Activated CD4-positive, CD25-positive, alpha-beta regulatory T cell treated with anti-CD3 and anti-CD28 coated beads, Interleukin-2, amount 50 U/mL, for 24 hours (primary cell): ENCODE measurements at regions not wholly inside any gene's neighbourhood (a gene's known extent, or its start where the extent isn't known, plus 50 kb on each side); places are given as distances from the start of the nearest gene placed in this dataset.
"Not testable (repeated sequence)": the region's sequence is repeated elsewhere in the genome, so short reads cannot be mapped to it uniquely, and the experiment has no call there.

Experiments
- ATAC-seq, 2 donors: fragments of 150-1000 bp; cut with Tn5 transposase; one replicate each; pipeline ENCODE4 v1.10.0; 2021; ENCODE audit warnings: mild to moderate bottlenecking in 1 of 2, moderate library complexity in 1 of 2

DNA sequence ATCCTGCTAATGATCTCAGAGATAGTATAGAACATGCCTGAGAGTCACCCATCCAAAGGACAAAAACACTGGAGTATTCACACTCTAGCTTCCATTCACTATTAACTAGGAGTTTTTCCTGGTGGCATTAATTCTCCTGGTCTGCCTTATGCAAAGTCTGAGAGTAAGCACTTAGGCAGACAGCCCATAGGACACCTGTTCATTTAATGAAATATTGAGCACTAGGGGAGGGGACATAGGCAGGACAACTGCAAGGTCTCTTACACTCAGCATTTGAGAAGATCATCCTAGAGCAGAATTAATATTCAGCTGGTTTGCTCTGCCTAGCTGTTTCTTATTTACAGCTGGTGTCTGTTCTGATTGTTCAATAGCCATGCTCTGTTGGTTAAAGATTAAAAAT is 508.5 kb downstream of the CENPC start:
- ATAC-seq, result no peak

DNA sequence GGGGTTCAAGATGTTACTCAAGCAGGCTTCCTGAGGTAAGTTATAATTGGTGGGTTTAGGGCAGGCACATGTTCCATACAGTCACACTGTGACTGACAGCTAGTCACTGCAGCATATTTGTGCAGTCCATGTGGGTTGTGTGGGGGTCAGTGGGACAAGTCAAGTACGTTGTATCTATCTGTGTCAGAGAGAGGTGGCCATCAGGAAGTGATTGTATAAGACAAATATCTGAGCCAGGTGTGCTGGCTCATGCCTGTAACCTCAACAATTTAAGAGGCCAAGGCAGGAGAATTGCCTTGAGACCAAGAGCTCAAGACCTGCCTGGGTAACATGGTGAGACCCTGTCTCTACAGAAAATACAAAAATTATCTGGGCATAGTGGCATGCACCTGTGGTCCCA is 509.3 kb downstream of the CENPC start:
- no peak for ATAC-seq

DNA sequence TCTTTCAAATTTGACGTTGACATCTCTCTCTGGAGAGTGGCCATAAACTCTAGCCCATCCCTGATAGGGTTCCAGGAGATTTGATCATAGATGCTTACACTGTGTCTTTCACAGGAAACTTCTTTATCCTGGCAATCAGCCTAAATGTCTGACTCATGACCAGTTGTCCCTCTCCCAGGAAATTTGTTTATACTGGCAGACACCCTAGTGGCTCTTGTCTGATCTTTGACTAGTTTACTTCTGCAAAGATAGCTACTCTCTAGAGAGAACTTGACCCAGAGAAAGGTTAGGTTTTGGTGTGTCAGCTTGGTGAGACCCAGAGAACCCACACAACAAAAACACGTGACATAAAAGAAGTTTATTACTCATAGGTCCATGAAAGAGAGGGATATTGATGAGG is 509.8 kb downstream of the CENPC start:
- no peak for ATAC-seq

DNA sequence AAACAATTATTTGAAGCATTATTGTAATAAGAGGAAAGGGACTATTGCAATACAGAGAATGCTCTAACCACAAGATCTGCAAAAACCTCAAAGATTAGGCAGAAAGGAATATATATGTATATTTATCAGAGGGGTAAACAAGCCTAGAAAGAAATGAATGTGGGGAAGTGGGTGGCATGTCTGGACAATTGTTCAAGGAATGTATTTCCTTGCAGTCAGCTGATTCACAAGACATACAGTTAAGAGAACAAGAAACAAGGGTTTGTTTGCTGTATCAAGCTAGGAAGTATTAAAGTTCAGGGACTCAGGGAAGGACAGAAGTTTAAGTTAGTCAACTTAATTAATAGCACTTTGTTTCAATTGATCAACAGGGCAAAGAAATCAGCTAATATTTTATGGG is 514.7 kb downstream of the CENPC start:
- ATAC-seq, result no peak

DNA sequence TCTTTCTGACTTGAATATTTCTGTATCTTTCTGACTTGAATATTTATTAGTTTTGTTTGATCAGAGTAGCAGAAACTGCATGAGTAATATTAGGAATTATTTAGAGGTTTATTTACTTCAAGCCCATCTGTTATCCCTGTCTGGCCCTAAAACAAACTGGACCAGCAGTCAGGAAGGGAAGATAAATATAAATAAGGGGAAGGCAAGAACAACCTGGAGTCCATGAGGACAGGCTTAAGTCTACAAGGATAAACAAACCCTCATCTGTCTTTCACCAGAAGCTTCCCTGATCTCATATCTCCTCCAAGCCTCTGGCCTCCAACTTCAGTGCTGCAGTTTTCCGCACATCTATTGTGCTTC is 524.9 kb downstream of the CENPC start:
- no peak for ATAC-seq

DNA sequence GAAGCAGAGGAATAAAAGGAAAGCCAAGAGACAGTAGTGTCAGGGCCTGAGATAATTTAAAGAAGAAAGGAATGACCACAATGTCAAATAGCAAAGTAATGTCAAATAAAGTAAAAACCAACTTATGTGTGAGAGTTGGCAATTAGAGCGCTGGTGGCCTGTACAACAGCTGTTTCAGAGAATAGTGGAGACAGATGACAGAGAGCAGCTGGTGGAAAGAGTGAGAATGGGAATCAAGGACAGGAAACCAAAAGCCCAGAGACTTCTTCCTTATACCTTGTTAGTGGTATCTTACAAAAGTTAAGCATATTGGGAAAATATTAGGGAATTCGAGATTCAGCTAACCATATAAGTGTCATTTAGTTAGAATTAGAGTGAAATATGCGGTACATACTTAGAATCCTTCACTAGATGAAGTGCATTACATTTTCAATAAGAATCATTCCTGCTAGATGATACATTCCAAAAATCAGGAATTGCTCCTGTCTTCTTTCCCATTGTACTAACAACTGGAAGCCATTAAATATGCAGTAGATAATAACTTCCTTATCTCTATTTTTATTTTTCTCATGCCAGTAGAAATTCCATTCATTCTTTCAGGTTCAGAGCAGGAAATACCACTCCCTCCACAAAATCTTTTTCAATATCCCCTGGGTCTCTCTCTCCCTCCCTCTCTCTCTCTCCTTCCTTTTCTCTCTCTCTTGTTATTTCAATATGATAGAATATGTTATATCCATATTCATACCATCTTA is 525.4 kb downstream of the CENPC start:
- ATAC-seq, result no peak

DNA sequence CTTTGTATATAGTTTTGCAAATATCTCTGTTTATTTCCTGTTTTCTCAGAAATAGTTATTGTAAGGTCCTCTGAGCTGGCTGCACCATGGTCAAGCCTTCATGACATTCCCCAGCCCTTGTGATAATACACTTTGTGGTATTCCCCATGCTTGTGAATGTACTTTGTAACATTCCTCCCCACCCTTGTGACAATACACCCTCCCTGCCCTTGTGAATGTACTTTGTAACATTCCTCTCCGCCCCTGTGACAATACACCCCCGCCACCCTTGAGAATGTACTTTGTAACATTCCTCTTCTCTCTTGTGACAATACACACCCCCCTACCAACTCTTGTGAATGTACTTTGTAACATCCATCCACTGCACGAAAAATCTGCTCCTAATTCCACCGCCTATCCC is 530.7 kb downstream of the CENPC start:
- no peak for ATAC-seq

DNA sequence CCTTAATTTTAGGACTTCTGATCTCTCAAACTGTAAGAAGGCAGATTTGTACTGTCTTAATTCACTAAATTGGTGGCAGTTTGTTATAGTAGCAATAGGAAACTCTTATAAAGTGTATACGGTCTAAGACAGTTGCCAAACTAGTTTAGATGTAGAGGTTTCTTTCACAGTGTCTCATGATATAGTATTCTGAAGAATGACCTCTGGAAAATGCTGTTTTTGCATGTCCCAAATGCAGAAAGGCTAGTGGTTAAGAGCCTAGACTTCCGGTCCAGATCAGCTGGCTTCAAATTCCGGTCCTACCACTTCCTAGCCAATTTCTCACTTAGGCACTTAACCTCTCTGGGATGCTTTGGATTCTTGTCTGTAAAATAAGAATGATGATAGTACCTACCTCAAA is 538.5 kb downstream of the CENPC start:
- ATAC-seq, result no peak

DNA sequence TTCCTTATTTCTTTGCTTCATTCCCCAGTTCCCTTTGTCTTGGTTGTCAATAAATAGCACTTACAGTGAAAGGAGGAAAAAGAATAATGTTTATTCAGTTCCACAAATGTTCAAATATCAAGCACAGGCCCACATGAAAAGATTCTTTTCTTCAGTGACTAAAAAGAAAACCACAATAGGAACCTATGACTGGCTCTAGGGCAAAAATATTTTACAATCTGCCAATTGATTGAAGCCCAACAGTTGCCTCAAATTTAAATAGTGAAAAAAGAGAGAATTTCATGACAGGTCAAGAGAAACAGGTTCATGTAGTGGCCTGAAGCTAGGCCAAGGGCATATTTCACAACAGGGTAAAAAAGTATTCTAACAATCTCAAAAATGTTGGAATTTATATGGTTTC is 553.8 kb downstream of the CENPC start:
- ATAC-seq, result no peak

DNA sequence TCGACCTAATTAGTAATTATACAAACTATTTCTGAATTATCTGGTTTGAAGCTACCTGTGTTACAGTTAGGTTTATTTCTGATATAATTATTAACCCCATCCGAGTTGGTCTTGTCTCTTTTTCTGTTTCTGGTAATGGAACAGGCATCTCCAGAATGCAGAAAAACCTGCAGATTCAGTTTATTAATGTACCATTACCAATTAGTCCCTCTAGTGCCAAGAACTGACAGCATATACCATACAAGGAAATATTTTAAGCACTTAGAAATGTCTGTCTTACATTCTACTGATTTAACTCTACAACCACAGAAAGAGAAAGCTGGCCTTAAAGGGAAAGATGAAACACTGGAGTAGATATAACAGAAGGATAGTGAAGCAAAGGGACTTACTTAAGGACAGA is 570.6 kb downstream of the CENPC start:
- ATAC-seq, result no peak

DNA sequence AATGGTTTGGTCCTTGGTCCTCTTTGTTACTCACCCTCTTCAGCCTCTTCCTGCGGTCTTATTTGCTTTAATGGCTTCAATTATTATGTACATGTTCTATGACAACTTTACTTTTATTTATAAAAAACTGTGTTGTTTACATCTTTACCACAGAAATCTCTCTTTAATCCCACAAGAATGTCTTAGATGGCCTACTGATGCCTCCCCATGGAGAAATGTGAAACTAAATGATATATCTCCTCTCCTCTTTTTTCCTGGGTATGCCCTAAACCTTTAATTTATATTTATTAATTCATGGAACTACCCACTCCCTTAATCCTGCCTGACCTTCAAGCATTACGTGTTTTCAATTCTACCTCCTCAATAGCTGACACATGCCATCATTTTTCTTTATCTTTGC is 573.2 kb downstream of the CENPC start:
- ATAC-seq, result no peak

DNA sequence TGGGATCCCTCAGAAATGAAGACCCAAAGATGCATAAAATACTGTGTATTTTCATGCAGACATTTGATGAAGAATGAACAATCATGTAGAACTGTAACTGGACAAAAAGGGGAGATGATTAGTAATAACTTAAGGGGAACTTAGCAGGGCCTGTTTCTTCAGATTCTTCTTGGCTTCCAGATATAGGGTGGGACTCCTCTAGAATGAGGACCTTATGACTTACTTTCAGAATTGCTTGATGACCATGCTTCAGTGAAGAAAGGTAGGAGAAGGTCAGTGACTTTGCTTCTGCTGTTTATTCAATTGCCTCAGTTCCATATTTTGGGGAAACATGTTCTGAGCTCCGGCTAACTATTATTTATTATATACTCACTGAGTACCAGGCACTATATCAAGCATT is 580.8 kb downstream of the CENPC start:
- no peak for ATAC-seq

DNA sequence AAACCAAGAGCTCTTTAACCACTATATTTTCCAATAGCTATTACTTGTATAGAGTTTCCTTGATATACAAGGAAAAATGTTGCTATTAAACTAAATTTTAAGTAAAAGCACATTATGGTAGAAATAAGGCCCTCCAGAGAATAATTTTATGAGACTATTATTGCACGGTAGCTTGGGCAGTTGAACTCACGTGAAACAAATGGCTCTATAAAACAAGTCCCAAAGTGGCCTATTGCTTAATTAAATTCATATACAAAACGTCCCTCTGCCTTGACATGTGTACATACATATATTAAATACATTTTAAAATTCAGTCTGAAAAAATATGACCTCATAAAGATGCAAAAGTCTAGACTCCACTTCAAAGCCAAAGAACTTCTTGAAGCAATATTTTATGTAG is 582.2 kb downstream of the CENPC start:
- no peak for ATAC-seq

DNA sequence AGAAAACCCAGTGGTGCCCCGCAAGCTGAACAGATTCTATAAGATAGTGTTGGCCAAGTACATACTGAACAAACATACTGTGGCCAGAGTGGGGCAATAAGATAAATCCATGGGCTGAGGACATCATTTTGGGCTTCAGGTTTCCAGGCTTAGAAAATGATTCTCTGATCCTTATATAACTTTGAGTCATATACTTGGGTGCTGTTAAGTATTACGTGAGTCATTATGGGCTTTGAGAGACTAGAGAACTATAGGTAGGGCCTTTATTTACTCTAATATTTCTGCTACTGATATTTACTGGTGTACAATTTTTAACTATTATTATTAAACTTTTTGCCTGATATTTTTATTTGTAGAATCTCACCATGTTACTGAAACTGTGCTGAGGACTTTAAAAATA is 586.1 kb downstream of the CENPC start:
- ATAC-seq, result no peak

DNA sequence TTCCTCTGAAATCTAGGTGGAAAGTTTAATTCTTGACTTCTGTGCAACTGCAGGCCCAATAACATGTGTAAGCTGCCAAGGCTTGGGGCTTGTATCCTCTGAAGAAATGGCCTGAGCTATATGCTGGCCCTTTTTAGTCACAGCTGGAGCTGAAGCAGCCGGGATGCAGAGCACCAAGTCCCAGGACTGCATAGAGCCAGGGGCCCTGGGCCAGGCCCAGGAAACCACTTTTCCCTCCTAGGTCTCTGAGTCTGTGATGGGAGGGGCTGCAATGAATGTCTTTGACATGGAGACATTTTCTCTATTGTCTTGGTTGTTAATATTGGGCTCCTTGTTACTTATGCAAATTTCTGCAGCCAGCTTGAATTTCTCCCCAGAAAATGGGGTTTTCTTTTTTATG is 588.5 kb downstream of the CENPC start:
- ATAC-seq, result no peak

DNA sequence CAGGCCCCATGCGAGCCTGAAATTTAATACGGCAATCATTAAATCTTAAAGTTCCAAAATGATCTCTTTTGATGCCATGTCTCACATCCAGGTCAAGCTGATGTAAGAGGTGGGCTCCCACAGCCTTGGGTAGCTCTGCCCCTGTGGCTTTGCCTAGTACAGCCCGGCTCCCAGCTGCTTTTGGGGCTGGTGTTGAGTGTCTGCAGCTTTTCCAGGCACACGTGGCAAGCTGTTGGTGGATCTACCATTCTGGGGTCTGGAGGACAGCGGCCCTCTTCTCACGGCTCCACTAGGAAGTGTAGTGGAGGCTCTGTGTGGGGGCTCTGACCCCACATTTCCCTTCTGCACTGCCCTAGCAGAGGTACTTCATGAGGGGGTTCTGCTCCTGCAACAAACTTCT is 588.9 kb downstream of the CENPC start:
- no peak for ATAC-seq

DNA sequence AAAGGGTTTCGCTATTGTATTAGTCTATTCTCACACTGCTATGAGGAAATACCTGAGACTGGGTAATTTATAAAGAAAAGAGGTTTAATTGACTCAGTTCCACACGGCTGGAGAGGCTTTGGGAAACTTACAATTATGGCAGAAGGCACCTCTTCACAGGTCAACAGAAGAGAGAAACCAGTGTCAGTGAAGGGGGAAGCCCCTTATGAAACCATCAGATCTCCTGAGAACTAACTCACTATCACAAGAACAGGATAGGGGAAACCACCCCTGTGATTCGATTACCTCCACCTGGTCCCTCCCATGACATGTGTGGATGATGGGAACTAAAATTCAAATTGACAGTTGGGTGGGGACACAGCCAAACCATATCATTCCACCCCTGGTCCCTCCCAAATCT is 589.5 kb downstream of the CENPC start:
- no peak for ATAC-seq

DNA sequence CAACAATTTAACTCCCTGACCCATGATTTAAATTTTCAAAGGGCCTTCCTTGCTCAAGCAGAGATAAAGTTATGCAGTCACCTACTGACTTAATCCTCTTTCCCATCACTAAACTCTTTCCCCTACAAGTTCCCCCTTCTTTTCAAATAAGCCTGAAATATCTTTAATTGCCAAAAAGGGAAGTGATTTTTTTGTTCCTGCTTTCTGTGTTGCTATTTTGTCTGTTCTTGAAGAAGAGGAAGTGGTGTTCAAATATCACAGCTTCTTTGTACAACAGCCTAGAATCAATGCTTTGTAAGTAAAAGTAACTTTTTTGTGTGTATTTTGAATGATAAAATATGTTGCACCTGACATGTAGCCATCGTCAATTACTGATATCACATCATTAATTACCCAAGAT is 595.9 kb downstream of the CENPC start:
- no peak for ATAC-seq

DNA sequence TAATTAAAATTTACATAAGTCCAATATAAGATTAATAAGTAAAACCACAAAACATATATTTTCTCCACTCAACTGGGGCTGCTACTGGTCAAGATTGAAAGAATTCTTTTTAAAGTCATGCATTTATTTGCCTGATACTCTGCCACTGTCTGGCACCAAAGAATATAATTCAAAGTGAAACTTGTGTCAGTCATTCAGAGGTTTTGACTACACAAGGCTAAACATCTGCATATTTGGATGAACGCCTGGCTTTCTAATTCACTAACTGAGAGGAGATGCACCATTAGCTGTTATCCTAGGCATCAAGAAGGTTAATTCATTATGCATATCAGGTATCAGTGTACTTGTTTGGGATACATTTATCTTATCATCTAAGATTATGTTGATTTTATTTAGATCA is 598.5 kb downstream of the CENPC start:
- ATAC-seq, result no peak

DNA sequence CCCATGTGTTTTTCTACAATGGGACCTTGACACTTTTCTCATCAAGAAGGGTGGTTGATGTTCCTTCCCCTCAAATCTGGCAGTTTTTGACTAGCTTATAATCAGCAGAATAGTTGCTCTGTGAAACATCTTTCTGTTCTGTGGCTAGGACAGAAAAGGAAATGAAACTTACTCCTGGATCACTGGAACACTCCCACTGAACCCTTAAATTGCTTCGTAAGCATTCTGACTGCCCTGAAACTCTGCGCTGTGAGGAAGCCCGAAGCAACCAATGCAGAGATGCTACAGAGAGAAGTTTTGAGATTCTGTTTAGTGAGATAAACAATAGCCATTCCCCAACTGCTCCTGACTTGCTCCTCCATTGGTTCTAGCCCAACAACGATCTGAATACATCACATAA is 602.2 kb downstream of the CENPC start:
- no peak for ATAC-seq

DNA sequence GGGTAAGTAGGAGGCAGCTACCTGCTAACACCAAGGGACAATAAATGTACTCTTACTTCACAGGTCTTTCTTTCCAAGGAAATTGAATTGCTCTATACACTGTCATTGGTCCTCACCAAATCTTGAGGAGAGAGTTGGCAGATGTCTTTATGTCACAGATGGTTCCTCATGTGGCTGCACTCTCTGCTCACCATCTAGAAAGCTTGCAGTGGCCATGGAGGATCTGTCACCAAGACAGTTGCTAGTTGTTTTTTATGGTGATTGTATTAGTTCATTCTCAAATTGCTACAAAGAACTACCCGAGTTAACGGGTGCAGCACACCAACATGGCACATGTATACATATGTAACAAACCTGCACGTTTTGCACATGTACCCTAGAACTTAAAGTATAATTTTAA is 613.3 kb downstream of the CENPC start:
- not testable (repeated sequence) for ATAC-seq

DNA sequence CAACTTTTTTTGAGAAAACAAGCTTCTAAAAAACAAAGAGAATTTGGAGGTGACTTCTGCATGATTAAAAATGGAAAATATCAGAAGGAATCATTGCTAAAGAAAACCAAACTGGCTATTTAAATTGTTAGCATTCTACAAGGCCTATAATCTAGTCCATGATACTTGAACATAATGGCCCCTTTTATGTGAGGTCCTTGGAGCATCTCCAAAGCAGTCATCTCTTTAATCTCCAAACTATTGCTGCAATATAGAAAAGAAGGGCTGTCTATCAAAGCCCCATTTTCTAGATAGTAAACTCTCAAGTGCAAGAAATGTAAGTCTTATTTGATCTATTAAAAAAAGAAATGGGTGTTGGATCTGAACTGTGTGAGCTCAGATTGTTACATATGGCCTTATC is 615.1 kb downstream of the CENPC start:
- no peak for ATAC-seq

DNA sequence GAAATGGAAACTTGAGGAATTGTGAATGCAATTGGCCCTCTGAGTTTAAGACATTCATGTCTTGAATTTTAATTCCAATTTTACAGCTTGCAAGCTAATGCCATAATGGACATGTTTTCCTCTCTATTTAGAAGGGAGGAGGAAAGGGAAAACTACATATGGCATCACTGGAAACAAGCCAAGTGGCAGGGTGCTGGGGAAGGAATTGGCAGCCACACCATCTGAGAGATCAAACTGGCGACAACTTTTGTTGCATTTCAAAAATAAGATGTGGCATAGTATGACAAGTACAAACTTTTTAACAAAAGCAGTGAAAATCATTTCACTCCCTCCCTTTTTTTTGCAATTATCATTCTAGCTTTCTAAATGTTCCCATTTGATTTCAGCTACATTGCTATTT is 615.6 kb downstream of the CENPC start:
- no peak for ATAC-seq

DNA sequence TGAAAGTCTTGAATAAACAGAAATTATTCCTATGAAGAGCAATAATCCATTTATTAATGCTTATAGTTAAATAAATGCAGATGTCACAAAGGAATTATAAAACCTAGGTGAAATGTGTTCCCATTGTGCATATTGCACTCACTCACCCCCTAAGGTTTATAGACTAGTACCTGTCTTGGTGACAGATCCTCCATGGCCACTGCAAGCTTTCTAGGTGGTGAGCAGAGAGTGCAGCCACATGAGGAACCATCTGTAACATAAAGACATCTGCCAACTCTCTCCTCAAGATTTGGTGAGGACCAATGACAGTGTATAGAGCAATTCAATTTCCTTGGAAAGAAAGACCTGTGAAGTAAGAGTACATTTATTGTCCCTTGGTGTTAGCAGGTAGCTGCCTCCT is 616.4 kb downstream of the CENPC start:
- ATAC-seq, result not testable (repeated sequence)

DNA sequence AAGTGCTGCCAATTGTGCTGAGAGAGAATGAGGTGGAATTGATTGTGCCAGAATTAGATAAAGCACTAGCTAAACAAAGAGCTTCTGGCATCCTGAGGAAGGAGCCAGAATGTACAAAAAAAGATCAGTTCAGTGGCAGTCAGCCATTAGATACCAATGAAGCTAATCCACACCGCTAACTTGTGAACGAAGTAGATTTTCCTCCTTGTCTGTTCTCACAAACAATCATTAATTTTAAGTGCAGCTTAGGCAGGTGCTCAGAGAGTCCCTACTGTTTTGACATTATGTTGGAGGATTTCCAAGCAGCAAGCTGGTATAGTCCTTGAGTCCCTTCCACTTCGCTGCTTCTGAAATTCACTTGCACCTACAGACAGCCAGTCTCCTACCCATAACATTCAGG is 617.4 kb downstream of the CENPC start:
- no peak for ATAC-seq

DNA sequence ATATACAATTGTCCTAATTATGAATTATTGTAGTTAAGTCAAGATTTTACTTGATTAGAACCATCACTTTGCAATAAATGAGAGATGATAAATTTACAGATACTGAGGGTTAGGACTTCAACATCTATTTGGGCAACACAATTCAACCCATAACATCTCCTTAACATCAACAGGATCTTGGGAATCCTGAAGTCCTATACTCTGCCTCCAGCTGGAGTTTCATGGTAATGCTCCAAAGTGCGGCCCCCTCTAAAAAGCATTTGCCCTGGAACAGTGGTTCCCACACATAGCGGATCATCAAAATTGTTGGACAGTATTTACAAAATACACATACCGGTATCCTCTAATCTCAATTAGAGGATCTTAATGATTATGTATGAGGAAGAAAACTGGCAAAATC is 618.6 kb downstream of the CENPC start:
- no peak for ATAC-seq
